ENCODE measurements at regions not wholly inside any gene's neighbourhood (a gene's known extent, or its start where the extent isn't known, plus 50 kb on each side); places are given as distances from the start of the nearest gene placed in this dataset.

DNA sequence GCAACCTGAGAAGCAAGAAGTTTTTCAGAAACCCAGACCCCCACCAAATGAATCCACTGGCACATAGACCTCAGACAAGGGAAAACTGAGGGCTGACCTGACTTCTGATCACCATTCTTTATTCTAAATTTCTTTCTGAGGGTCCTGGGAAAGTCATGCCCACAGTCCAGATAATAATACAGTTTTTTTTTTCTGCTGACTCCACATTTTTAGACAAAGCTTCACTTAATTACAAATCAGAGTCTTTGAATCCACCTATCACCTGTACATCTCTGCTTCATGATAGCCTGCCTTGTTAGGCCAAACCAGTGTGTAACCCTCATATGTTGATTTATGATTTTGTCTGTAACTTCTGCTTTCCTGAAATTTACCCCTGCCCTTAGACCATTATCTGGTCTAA, 103.6 kb downstream of the PSAT1 start:
- no peak overlapping the region for H3K4me2 ChIP-seq (ENCODE audit: low read depth, low read length)
- DNase-seq: no peak
- H4K20me1 ChIP-seq (ENCODE audit: insufficient read depth, low read length): no peaks in the 10 kb centered on the region
- H3K79me2 ChIP-seq (ENCODE audit: low read length): no peaks in the 10 kb centered on the region
- H3K9me2 ChIP-seq (replicated peaks; ENCODE audit: insufficient read depth, low read length): no peaks in the 10 kb centered on the region
- H3K27me3 ChIP-seq (replicated peaks; ENCODE audit: insufficient read depth, low read length): no peaks in the 10 kb centered on the region
- H3K27ac ChIP-seq (ENCODE audit: low read length): no peak overlapping the region
- TF ChIP-seq, protein P1, sequence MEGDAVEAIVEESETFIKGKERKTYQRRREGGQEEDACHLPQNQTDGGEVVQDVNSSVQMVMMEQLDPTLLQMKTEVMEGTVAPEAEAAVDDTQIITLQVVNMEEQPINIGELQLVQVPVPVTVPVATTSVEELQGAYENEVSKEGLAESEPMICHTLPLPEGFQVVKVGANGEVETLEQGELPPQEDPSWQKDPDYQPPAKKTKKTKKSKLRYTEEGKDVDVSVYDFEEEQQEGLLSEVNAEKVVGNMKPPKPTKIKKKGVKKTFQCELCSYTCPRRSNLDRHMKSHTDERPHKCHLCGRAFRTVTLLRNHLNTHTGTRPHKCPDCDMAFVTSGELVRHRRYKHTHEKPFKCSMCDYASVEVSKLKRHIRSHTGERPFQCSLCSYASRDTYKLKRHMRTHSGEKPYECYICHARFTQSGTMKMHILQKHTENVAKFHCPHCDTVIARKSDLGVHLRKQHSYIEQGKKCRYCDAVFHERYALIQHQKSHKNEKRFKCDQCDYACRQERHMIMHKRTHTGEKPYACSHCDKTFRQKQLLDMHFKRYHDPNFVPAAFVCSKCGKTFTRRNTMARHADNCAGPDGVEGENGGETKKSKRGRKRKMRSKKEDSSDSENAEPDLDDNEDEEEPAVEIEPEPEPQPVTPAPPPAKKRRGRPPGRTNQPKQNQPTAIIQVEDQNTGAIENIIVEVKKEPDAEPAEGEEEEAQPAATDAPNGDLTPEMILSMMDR (IDR thresholded peaks at IDR 0.05; ENCODE audit: low read length): no peak
- TF ChIP-seq EZH2phosphoT487 (IDR thresholded peaks at IDR 0.05; ENCODE audit: low read length) (no peak), EZH2 (optimal IDR thresholded peaks at IDR 0.05; ENCODE audit: low read depth, low read length) (no peak)
- H3K4me3 ChIP-seq (ENCODE audit: low read length): no peak overlapping the region
- H3K9ac ChIP-seq (ENCODE audit: low read length): no peak overlapping the region
- H3F3A ChIP-seq (ENCODE audit: insufficient read depth, low read length): no peaks in the 10 kb centered on the region
- H3K36me3 ChIP-seq (replicated peaks; ENCODE audit: insufficient read depth, low read length): no peaks in the 10 kb centered on the region
- H2AFZ ChIP-seq (ENCODE audit: low read length): no peak overlapping the region
- H3K9me3 ChIP-seq (replicated peaks; ENCODE audit: insufficient read depth, low read length): no peaks in the 10 kb centered on the region
- no peaks in the 10 kb centered on the region for H3K4me1 ChIP-seq (ENCODE audit: low read length)

DNA sequence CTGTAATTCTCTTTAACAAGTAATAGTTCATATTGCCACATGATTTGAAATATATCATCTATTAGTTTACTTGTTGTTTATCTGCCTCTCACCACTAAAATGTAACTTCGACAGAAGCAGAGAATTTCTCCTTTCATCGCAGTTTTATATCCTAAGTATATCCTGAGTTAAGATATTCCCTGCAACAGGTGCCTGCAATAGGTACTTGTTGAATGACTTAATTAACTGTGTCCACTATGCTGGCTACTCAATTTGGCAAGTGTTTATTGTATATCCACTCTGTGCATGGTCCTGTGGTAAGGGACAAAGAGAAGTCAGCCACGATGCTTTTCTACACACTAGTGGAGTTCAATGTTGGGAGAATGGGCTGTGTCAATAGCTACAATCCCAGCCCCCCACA, 108.5 kb downstream of the PSAT1 start:
- no peak overlapping the region for H3K9ac ChIP-seq (ENCODE audit: low read length)
- no peaks in the 10 kb centered on the region for H3K9me3 ChIP-seq (replicated peaks; ENCODE audit: insufficient read depth, low read length)
- H3K27me3 ChIP-seq (replicated peaks; ENCODE audit: insufficient read depth, low read length): no peaks in the 10 kb centered on the region

DNA sequence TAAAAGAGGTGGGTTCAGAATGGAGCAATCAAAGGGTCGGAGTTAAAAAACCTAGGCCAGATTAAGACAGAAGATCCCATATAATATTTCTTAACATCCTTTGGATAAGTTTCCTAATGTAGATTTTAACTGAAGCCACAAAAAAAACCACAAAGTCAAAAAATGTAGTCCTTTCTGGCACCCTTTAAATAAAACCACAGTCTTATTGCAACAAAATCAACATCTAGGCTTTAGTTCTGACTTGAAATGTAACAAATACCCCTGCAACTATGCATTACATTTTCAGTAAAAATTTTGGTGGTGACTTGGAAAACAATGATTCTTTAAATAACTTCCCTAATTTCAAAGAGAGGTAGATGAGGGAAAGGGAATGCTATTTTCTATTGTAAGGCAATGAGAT, 109.2 kb downstream of the PSAT1 start:
- no peak for TF ChIP-seq EZH2 (optimal IDR thresholded peaks at IDR 0.05; ENCODE audit: low read depth, low read length)
- TF ChIP-seq EZH2phosphoT487 (IDR thresholded peaks at IDR 0.05; ENCODE audit: low read length): no peak
- TF ChIP-seq, protein P1 (IDR thresholded peaks at IDR 0.05; ENCODE audit: low read length): no peak
- Histone ChIP-seq H3K27me3 (replicated peaks; ENCODE audit: insufficient read depth, low read length) (no peaks in the 10 kb centered on the region), H3K9ac (ENCODE audit: low read length) (no peak overlapping the region)

More for the DNA sequence above, 108.5 kb downstream of the PSAT1 start:
- Histone ChIP-seq H3K79me2 (ENCODE audit: low read length) (no peaks in the 10 kb centered on the region), H3K9me2 (replicated peaks; ENCODE audit: insufficient read depth, low read length) (no peaks in the 10 kb centered on the region), H3K4me2 (ENCODE audit: low read depth, low read length) (no peak overlapping the region), H3K4me1 (ENCODE audit: low read length) (no peaks in the 10 kb centered on the region), H2AFZ (ENCODE audit: low read length) (no peak overlapping the region), H3F3A (ENCODE audit: insufficient read depth, low read length) (no peaks in the 10 kb centered on the region), H3K36me3 (replicated peaks; ENCODE audit: insufficient read depth, low read length) (no peaks in the 10 kb centered on the region), H3K4me3 (ENCODE audit: low read length) (no peak overlapping the region), H4K20me1 (ENCODE audit: insufficient read depth, low read length) (no peaks in the 10 kb centered on the region), H3K27ac (ENCODE audit: low read length) (no peak overlapping the region)
- DNase-seq: no peak
- no peak for TF ChIP-seq EZH2phosphoT487 (IDR thresholded peaks at IDR 0.05; ENCODE audit: low read length)
- TF ChIP-seq, protein P1 (IDR thresholded peaks at IDR 0.05; ENCODE audit: low read length): no peak
- no peak for TF ChIP-seq EZH2 (optimal IDR thresholded peaks at IDR 0.05; ENCODE audit: low read depth, low read length)

More for the DNA sequence above, 109.2 kb downstream of the PSAT1 start:
- no peak for DNase-seq
- Histone ChIP-seq H3K27ac (ENCODE audit: low read length) (no peak overlapping the region), H4K20me1 (ENCODE audit: insufficient read depth, low read length) (no peaks in the 10 kb centered on the region), H3K4me2 (ENCODE audit: low read depth, low read length) (no peak overlapping the region), H3K4me1 (ENCODE audit: low read length) (no peaks in the 10 kb centered on the region), H3K9me3 (replicated peaks; ENCODE audit: insufficient read depth, low read length) (no peaks in the 10 kb centered on the region), H3F3A (ENCODE audit: insufficient read depth, low read length) (no peaks in the 10 kb centered on the region), H3K9me2 (replicated peaks; ENCODE audit: insufficient read depth, low read length) (no peaks in the 10 kb centered on the region), H3K4me3 (ENCODE audit: low read length) (no peak overlapping the region), H2AFZ (ENCODE audit: low read length) (no peak overlapping the region), H3K36me3 (replicated peaks; ENCODE audit: insufficient read depth, low read length) (no peaks in the 10 kb centered on the region), H3K79me2 (ENCODE audit: low read length) (no peaks in the 10 kb centered on the region)
